NB4 (cell line): ENCODE measurements at regions not wholly inside any gene's neighbourhood (a gene's known extent, or its start where the extent isn't known, plus 50 kb on each side); places are given as distances from the start of the nearest gene placed in this dataset.
"Not testable (repeated sequence)": the region's sequence is repeated elsewhere in the genome, so short reads cannot be mapped to it uniquely, and the experiment has no call there.

ENCODE experiments used
- POLR2A ChIP-seq: IDR thresholded peaks from 2 replicates; pipeline ENCODE4 v1.6.1; 2011; ENCODE audit warnings: mild to moderate bottlenecking; ENCODE audit not compliant: insufficient read length; ENCODE audit errors: extremely low read depth
- TF ChIP-seq, protein P1 (sequence below): IDR thresholded peaks from one replicate; pipeline ENCODE4 v1.5.1; 2012; ENCODE audit warnings: low read depth, low read length
- TF ChIP-seq, protein P2 (sequence below): IDR thresholded peaks from 2 replicates; pipeline ENCODE4 v1.6.1; 2011; ENCODE audit warnings: low read depth, low read length

- TF ChIP-seq, protein P1, sequence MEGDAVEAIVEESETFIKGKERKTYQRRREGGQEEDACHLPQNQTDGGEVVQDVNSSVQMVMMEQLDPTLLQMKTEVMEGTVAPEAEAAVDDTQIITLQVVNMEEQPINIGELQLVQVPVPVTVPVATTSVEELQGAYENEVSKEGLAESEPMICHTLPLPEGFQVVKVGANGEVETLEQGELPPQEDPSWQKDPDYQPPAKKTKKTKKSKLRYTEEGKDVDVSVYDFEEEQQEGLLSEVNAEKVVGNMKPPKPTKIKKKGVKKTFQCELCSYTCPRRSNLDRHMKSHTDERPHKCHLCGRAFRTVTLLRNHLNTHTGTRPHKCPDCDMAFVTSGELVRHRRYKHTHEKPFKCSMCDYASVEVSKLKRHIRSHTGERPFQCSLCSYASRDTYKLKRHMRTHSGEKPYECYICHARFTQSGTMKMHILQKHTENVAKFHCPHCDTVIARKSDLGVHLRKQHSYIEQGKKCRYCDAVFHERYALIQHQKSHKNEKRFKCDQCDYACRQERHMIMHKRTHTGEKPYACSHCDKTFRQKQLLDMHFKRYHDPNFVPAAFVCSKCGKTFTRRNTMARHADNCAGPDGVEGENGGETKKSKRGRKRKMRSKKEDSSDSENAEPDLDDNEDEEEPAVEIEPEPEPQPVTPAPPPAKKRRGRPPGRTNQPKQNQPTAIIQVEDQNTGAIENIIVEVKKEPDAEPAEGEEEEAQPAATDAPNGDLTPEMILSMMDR, result not testable (repeated sequence)
- not testable (repeated sequence) for TF ChIP-seq POLR2A
- TF ChIP-seq, protein P2, sequence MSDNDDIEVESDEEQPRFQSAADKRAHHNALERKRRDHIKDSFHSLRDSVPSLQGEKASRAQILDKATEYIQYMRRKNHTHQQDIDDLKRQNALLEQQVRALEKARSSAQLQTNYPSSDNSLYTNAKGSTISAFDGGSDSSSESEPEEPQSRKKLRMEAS, result not testable (repeated sequence)
These were observed 96.9 kb downstream of the CTH start for GRCh38 chr1:70507991-70508390.
